Pancreas (tissue), 10 donors: ENCODE measurements at regions not wholly inside any gene's neighbourhood (a gene's known extent, or its start where the extent isn't known, plus 50 kb on each side); places are given as distances from the start of the nearest gene placed in this dataset.

Experiments
- ATAC-seq, 4 donors: fragments of 200-7000 bp; cut with Tn5 transposase; one replicate each; pipeline versions ENCODE4 v1.8.0 to v1.9.1; 2020; ENCODE audit warnings: mild to moderate bottlenecking in 4 of 4, moderate library complexity in 4 of 4
- DNase-seq, 6 donors: peaks; one replicate each; pipeline ENCODE4 v3.0.0-alpha.2; 2020
- FAIRE-seq: peaks from 2 replicates; lab custom pipeline; 2012; peaks lifted over from hg19 to GRCh38; lab: Jason Lieb, UNC
- H3K27ac ChIP-seq, 4 donors: fragments of 200-600 bp; sonication (generic); 1 replicate in 3 of 4; 2 replicates in 1 of 4; pipeline versions ENCODE4 v1.5.0 to v1.8.0; 2020
- H3K27me3 ChIP-seq, 4 donors: fragments of 200-600 bp; one replicate each; pipeline ENCODE4 v1.8.0; 2021
- H3K36me3 ChIP-seq, 3 donors: fragments of 200-600 bp; sonication (generic) in 1 of 3; one replicate each; pipeline versions ENCODE4 v1.5.0 to v1.8.0; 2020 to 2021
- H3K4me1 ChIP-seq, 3 donors: fragments of 200-600 bp; one replicate each; pipeline ENCODE4 v1.8.0; 2021
- H3K4me3 ChIP-seq, 4 donors: fragments of 200-600 bp; sonication (generic) in 2 of 4; one replicate each; pipeline versions ENCODE4 v1.5.0 to v1.8.0; 2020 to 2021
- H3K9me3 ChIP-seq, 4 donors: fragments of 200-600 bp; one replicate each; pipeline ENCODE4 v1.8.0; 2021
- WGBS, 2 donors: extraction: QIAGEN DNeasy Blood & Tissue Kit; methylation state at CpG; one replicate each; pipeline ENCODE4 v1.1.7; 2013; 5-methylcytosine and 5-hydroxymethylcytosine counted together
- intact Hi-C, 3 donors: fragments of 100-400 bp; cut with DNase I; formaldehyde crosslinking; loops; one replicate each; pipeline versions ENCODE4 v1.11.1 to v1.14.2; 2022
- TF ChIP-seq, protein P1 (sequence below), 4 donors: fragments of 200-600 bp; sonication (generic) in 3 of 4; IDR thresholded peaks; one replicate each; pipeline versions ENCODE4 v1.5.0 to v1.8.0; 2021; ENCODE audit warnings: antibody characterized with exemption in 4 of 4
- donor health status: healthy with polysubstance abuse.
- donor health status: DM: no; HTN: no; CAD: no; lungs with moderate emphysema.
- donor health status: DM: no; HTN: no; CAD: no.
- donor health status: control.
- donor health status: control.
- donor health status: Bipolar disorder and iron deficiency.
- donor health status: DM: yes; HTN: yes; CAD: no.
- donor health status: DM: no; HTN: no; CAD: no.
- donor health status: DM: no; HTN: no; CAD: no.
- donor health status: DM: yes; HTN: yes; CAD: no.

DNA sequence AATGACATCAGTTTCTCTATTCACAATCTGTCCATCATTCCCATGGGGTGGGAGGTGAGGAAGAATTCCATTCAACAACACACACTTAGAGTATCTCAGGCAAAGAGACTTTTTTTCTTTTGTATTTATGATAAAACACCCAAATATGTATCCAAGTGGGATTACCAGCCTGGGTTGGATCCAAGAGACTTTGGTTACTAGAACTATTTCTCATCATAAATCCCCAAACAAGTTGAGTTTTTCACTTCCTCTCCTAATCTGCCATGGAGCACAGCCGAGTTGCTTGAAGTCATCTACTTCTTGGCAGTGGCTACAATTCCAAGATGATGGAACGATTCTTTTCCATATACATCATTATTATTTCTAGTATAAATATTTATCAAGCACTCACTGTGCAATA, 209.2 kb upstream of the HMGA2 start:
- TF ChIP-seq, protein P1, sequence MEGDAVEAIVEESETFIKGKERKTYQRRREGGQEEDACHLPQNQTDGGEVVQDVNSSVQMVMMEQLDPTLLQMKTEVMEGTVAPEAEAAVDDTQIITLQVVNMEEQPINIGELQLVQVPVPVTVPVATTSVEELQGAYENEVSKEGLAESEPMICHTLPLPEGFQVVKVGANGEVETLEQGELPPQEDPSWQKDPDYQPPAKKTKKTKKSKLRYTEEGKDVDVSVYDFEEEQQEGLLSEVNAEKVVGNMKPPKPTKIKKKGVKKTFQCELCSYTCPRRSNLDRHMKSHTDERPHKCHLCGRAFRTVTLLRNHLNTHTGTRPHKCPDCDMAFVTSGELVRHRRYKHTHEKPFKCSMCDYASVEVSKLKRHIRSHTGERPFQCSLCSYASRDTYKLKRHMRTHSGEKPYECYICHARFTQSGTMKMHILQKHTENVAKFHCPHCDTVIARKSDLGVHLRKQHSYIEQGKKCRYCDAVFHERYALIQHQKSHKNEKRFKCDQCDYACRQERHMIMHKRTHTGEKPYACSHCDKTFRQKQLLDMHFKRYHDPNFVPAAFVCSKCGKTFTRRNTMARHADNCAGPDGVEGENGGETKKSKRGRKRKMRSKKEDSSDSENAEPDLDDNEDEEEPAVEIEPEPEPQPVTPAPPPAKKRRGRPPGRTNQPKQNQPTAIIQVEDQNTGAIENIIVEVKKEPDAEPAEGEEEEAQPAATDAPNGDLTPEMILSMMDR (IDR thresholded peaks at IDR 0.05): no peak
- Histone ChIP-seq H3K27me3 (no peaks in the 10 kb centered on the region), H3K36me3 (no peaks in the 10 kb centered on the region), H3K4me1 (no peaks in the 10 kb centered on the region), H3K27ac (no peak overlapping the region), H3K9me3 (no peaks in the 10 kb centered on the region), H3K4me3 (no peak overlapping the region)
- ATAC-seq (no peak), FAIRE-seq (no peak), DNase-seq (no peak)
- intact Hi-C loops: no loop called here
- 47 to 61% methylated on average over 2 of the region's 2 CpGs for WGBS, 2 donors

DNA sequence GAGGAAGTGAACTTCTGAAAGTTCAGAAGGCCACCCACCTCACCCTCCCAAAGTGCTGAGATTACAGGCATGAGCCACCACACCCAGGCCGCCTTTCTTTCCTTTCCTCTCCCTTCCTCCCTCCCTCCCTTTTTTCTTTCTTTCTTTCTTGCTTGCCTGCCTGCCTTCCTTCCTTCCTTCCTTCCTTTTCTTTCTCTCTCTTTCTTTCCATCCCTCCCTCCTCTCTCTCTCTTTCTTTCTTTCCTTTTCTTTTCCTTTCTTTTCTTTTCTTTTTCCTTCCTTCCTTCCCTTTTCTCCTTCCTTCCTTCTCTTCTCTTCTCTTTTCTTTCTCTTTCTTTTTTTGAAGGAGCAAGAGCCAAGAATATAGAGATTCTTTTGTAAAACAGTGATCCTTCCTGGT, 208.3 kb upstream of the HMGA2 start:
- TF ChIP-seq, protein P1 (IDR thresholded peaks at IDR 0.05): no peak
- Histone ChIP-seq H3K27me3 (no peaks in the 10 kb centered on the region), H3K4me3 (no peak overlapping the region), H3K9me3 (no peaks in the 10 kb centered on the region), H3K36me3 (no peaks in the 10 kb centered on the region), H3K4me1 (no peaks in the 10 kb centered on the region), H3K27ac (no peak overlapping the region)
- FAIRE-seq (no peak), ATAC-seq (no peak), DNase-seq (no peak)
- intact Hi-C loops: no loop called here
- 79 to 81% methylated on average over 1 of the region's 1 CpG for WGBS, 2 donors

DNA sequence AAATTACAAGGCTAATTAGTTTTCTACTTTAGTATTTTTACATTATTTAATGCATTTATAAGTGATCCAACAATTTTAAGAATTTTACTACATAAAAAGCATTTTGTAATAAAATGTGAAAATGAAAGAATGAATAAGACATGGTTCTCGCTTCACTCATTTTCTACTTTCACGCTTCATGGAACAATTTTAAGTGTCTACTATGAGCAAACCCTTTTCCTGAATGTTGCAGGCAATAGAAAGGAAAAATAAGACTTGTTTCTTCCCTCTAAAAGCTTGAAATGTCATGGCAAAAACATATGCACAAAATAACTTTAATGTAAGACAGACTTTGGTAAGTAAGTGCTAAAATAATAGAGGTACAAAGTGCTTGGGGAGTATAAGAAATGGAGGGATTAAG, 205.7 kb upstream of the HMGA2 start:
- no peaks in the 10 kb centered on the region for H3K36me3 ChIP-seq
- 82 to 97% methylated on average over 2 of the region's 2 CpGs for WGBS, 2 donors
- TF ChIP-seq, protein P1 (IDR thresholded peaks at IDR 0.05): no peak
- no peak overlapping the region for H3K4me3 ChIP-seq
- no peaks in the 10 kb centered on the region for H3K9me3 ChIP-seq
- no peak overlapping the region for H3K27ac ChIP-seq
- H3K27me3 ChIP-seq: no peaks in the 10 kb centered on the region
- no peak for FAIRE-seq
- no peaks in the 10 kb centered on the region for H3K4me1 ChIP-seq
- no peak for DNase-seq
- intact Hi-C loops: no loop called here
- no peak for ATAC-seq

- Histone ChIP-seq H3K27ac (no peak overlapping the region), H3K27me3 (no peaks in the 10 kb centered on the region), H3K36me3 (no peaks in the 10 kb centered on the region), H3K9me3 (no peaks in the 10 kb centered on the region), H3K4me3 (no peak overlapping the region), H3K4me1 (no peaks in the 10 kb centered on the region)
- FAIRE-seq (no peak), DNase-seq (no peak), ATAC-seq (no peak)
- TF ChIP-seq, protein P1 (IDR thresholded peaks at IDR 0.05): no peak
- WGBS, 2 donors: 72 to 79% methylated on average over 4 of the region's 4 CpGs
- intact Hi-C loops: no loop called here
These were observed 205.3 kb upstream of the HMGA2 start for GRCh38 chr12:65619018-65619417.

DNA sequence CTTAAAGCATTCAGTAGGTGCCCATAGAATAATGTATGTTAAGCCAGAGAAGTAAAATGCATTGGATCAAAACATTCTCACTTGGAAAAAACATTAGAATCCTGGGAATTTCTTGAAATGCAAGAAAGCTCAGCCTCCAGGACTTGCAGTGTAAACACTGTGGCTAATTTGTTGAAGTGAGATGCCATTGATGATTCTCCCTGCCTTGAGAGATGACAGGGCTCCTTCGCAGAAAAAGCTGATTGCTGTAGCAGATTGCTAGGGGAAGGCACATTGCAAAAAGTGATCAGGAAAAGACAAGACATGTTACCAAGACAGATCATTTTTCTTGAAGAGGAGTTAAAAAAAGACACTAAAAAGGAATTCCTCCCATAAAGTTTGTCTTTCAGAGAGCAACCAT, 204.2 kb upstream of the HMGA2 start:
- TF ChIP-seq, protein P1 (IDR thresholded peaks at IDR 0.05): no peak
- DNase-seq: no peak
- Histone ChIP-seq H3K27ac (no peak overlapping the region), H3K36me3 (no peaks in the 10 kb centered on the region), H3K9me3 (no peaks in the 10 kb centered on the region), H3K4me3 (no peak overlapping the region), H3K4me1 (no peaks in the 10 kb centered on the region), H3K27me3 (no peaks in the 10 kb centered on the region)
- intact Hi-C loops: no loop called here
- ATAC-seq: no peak
- no peak for FAIRE-seq
- WGBS, 2 donors: 57 to 69% methylated on average over 1 of the region's 1 CpG
